Activated naive CD8-positive, alpha-beta T cell treated with anti-CD3 and anti-CD28 coated beads, Interleukin-2, amount 50 U/mL, for 24 hours (primary cell): ENCODE measurements at regions not wholly inside any gene's neighbourhood (a gene's known extent, or its start where the extent isn't known, plus 50 kb on each side); places are given as distances from the start of the nearest gene placed in this dataset.
"Not testable (repeated sequence)": the region's sequence is repeated elsewhere in the genome, so short reads cannot be mapped to it uniquely, and the experiment has no call there.

ENCODE experiments used
- ATAC-seq: fragments of 150-1000 bp; cut with Tn5 transposase; one replicate; pipeline ENCODE4 v1.10.0; 2021
- DNase-seq: peaks from one replicate; pipeline ENCODE4 v3.0.0; 2021
- H3K27ac Mint-ChIP-seq: one replicate; pipeline ENCODE4 v1.8.0; 2021; ENCODE audit warnings: mild to moderate bottlenecking, mixed read lengths
- H3K27me3 Mint-ChIP-seq: one replicate; pipeline ENCODE4 v1.8.0; 2021; ENCODE audit warnings: mixed read lengths
- H3K36me3 Mint-ChIP-seq: one replicate; pipeline ENCODE4 v1.8.0; 2021; ENCODE audit warnings: low read depth, mixed read lengths
- H3K4me1 Mint-ChIP-seq: one replicate; pipeline ENCODE4 v1.8.0; 2021; ENCODE audit warnings: mixed read lengths
- H3K4me3 Mint-ChIP-seq: one replicate; pipeline ENCODE4 v1.8.0; 2021; ENCODE audit warnings: mild to moderate bottlenecking, moderate library complexity, mixed read lengths
- H3K9me3 Mint-ChIP-seq: one replicate; pipeline ENCODE4 v1.8.0; 2021; ENCODE audit warnings: mixed read lengths

DNA sequence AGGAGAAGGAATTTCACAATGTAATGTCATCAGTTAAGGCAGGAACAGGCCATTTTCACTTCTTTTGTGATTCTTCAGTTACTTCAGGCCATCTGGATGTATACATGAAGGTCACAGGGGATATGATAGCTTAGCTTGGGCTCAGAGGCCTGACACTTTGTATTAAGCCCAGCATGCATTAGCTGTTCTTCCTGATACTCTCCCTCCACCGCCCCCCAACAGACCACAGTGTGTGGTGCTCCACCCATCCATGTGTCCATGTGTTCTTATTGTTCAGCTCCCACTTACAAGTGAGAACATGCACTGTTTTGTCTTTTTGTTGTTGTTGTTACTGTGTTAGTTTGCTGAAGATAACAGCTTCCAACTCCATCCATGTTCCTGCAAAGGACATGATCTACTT, 1453.4 kb downstream of the FAM181B start:
- not testable (repeated sequence) for H3K27ac Mint-ChIP-seq, DNase-seq, H3K4me3 Mint-ChIP-seq, H3K27me3 Mint-ChIP-seq, ATAC-seq, H3K4me1 Mint-ChIP-seq, H3K9me3 Mint-ChIP-seq, H3K36me3 Mint-ChIP-seq

- DNase-seq (no peak), ATAC-seq (no peak)
- no peaks in the 10 kb centered on the region for H3K4me1 Mint-ChIP-seq
- no peak overlapping the region for H3K27ac Mint-ChIP-seq
- H3K27me3 Mint-ChIP-seq: no peaks in the 10 kb centered on the region
- H3K9me3 Mint-ChIP-seq: peaks cover 8% of the 10 kb centered on the region
- no peak overlapping the region for H3K4me3 Mint-ChIP-seq
- H3K36me3 Mint-ChIP-seq: no peaks in the 10 kb centered on the region
These were observed 1454.7 kb downstream of the FAM181B start for GRCh38 chr11:81278991-81279390.

- Mint-ChIP-seq H3K27ac (no peak overlapping the region), H3K36me3 (no peaks in the 10 kb centered on the region), H3K27me3 (no peaks in the 10 kb centered on the region), H3K4me1 (no peaks in the 10 kb centered on the region), H3K9me3 (no peaks in the 10 kb centered on the region), H3K4me3 (no peak overlapping the region)
- ATAC-seq (no peak), DNase-seq (no peak)
These were observed 1463.0 kb downstream of the FAM181B start for GRCh38 chr11:81270686-81271085.

DNA sequence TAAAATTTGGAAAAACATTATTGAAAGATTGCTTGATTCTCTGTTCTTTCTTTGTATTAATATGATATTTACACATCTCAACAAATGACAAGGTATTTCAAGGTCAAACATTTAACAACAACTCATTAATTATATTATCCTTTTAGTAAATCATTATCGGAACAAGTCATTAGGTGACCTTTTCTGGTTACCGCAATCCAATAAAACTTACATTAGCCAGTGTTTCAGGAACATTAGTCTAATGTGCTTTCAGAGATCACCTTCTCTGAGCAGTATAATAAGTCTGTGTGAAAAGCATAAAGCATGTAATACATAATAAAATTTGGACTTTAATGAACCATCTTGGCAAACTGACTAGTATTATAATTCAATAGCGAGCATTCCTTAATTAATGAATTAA, 1466.4 kb downstream of the FAM181B start:
- DNase-seq (no peak), ATAC-seq (no peak)
- H3K4me3 Mint-ChIP-seq: no peak overlapping the region
- no peak overlapping the region for H3K27ac Mint-ChIP-seq
- H3K4me1 Mint-ChIP-seq: no peaks in the 10 kb centered on the region
- H3K27me3 Mint-ChIP-seq: no peaks in the 10 kb centered on the region
- H3K9me3 Mint-ChIP-seq: no peaks in the 10 kb centered on the region
- H3K36me3 Mint-ChIP-seq: no peaks in the 10 kb centered on the region

- Mint-ChIP-seq H3K9me3 (peaks cover 3% of the 10 kb centered on the region), H3K36me3 (no peaks in the 10 kb centered on the region), H3K27me3 (no peaks in the 10 kb centered on the region), H3K4me1 (no peaks in the 10 kb centered on the region), H3K27ac (no peak overlapping the region), H3K4me3 (no peak overlapping the region)
- no peak for DNase-seq
- ATAC-seq: no peak
These were observed 1474.2 kb downstream of the FAM181B start for GRCh38 chr11:81259471-81259870.

DNA sequence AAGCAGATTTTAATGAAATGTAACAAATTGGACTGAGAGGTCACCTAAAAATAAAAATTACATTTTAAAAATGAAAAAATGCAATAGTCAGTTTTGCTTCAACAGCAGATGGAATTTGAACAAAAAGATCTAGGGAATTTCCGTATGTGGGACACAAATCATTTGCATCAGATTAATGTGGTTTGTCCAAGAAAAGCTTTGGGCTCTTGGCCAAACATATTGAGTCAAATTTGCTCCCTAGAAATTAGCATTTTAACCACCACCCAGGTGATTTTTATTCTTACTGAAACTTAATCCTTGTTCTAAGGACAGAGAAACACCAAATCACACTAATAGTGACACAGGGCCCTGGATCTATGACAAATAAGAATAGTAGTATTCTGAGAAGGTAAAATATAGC, 1477.8 kb downstream of the FAM181B start:
- Mint-ChIP-seq H3K4me1 (no peaks in the 10 kb centered on the region), H3K27me3 (no peaks in the 10 kb centered on the region), H3K4me3 (no peak overlapping the region), H3K27ac (no peak overlapping the region), H3K9me3 (peaks cover 3% of the 10 kb centered on the region), H3K36me3 (no peaks in the 10 kb centered on the region)
- DNase-seq (no peak), ATAC-seq (no peak)

DNA sequence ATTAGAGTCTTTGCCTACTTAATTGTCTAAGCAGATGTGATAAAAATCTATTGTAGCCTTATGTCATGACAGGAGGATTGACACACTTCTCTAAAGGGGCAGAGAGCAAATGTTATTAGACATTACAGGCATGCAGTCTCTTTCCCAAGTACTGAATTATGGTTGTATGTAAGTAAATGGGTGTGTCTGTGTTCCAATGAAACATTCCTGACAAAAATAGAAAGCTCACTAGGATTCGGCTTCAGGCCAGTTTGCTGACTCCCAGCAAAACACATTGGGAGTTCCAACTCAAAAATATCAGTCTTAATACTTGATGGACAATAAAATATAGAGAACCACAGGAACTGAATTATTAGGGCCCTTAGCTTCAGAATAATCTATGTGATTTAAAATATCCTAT, 1480.4 kb downstream of the FAM181B start:
- H3K27me3 Mint-ChIP-seq: no peaks in the 10 kb centered on the region
- no peaks in the 10 kb centered on the region for H3K36me3 Mint-ChIP-seq
- H3K4me3 Mint-ChIP-seq: no peak overlapping the region
- H3K9me3 Mint-ChIP-seq: peaks cover 3% of the 10 kb centered on the region
- ATAC-seq: no peak
- H3K27ac Mint-ChIP-seq: no peak overlapping the region
- DNase-seq: no peak
- H3K4me1 Mint-ChIP-seq: no peaks in the 10 kb centered on the region

- no peak for ATAC-seq
- no peaks in the 10 kb centered on the region for H3K4me1 Mint-ChIP-seq
- no peak overlapping the region for H3K4me3 Mint-ChIP-seq
- no peak for DNase-seq
- H3K27me3 Mint-ChIP-seq: no peaks in the 10 kb centered on the region
- H3K27ac Mint-ChIP-seq: no peak overlapping the region
- no peaks in the 10 kb centered on the region for H3K36me3 Mint-ChIP-seq
- no peaks in the 10 kb centered on the region for H3K9me3 Mint-ChIP-seq
These were observed 1486.7 kb downstream of the FAM181B start for GRCh38 chr11:81246941-81247340.

- no peaks in the 10 kb centered on the region for H3K36me3 Mint-ChIP-seq
- no peak overlapping the region for H3K27ac Mint-ChIP-seq
- no peak for DNase-seq
- H3K4me3 Mint-ChIP-seq: no peak overlapping the region
- no peaks in the 10 kb centered on the region for H3K27me3 Mint-ChIP-seq
- H3K9me3 Mint-ChIP-seq: no peaks in the 10 kb centered on the region
- ATAC-seq: no peak
- H3K4me1 Mint-ChIP-seq: no peaks in the 10 kb centered on the region
These were observed 1487.9 kb downstream of the FAM181B start for GRCh38 chr11:81245791-81246190.

- DNase-seq (no peak), ATAC-seq (no peak)
- Mint-ChIP-seq H3K4me1 (no peaks in the 10 kb centered on the region), H3K27me3 (no peaks in the 10 kb centered on the region), H3K4me3 (no peak overlapping the region), H3K9me3 (no peaks in the 10 kb centered on the region), H3K27ac (no peak overlapping the region), H3K36me3 (no peaks in the 10 kb centered on the region)
These were observed 1491.9 kb downstream of the FAM181B start for GRCh38 chr11:81241672-81242275.

DNA sequence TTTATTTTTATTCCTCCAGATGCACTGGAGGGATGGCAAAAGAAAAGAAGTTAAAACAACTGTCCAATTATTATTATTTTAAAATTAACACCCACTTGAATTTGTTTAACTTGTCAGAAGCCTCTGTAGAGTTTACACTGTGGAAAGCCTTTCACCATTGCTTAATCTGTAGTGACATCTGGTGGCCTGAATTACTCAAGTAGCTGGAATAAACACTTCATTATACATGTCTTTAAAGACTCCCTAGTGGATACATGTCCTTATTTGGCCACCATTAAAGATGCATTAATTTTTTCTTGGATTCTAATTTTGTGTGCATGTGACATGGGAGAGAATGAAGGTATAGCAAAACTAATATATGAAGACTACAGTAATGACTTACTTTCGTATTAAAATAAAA, 1496.5 kb downstream of the FAM181B start:
- no peak overlapping the region for H3K4me3 Mint-ChIP-seq
- DNase-seq (no peak), ATAC-seq (no peak)
- no peaks in the 10 kb centered on the region for H3K36me3 Mint-ChIP-seq
- H3K27me3 Mint-ChIP-seq: no peaks in the 10 kb centered on the region
- H3K27ac Mint-ChIP-seq: no peak overlapping the region
- H3K4me1 Mint-ChIP-seq: no peaks in the 10 kb centered on the region
- H3K9me3 Mint-ChIP-seq: no peaks in the 10 kb centered on the region

- not testable (repeated sequence) for DNase-seq, H3K9me3 Mint-ChIP-seq, H3K4me3 Mint-ChIP-seq, H3K27ac Mint-ChIP-seq, H3K27me3 Mint-ChIP-seq, H3K4me1 Mint-ChIP-seq, H3K36me3 Mint-ChIP-seq, ATAC-seq
These were observed 1506.3 kb downstream of the FAM181B start for GRCh38 chr11:81227409-81227808.

DNA sequence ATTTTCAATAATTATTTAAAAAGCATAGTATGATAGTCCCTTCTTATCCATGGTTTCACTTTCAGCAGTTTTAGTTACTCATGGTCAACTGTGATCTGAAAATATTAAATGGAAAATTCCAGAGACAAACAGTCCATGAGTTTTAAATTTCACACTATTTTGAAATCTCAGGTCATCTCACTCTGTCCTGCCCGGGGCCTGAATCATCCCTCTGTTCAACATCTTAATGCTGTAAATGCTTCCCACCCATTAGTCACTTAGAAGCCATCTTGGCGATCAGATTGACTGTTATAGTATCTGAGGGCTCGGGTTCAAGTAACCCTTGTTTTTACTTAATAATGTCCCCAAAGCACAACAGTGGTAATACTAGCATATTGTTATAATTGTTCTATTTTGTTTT, 1509.3 kb downstream of the FAM181B start:
- H3K4me1 Mint-ChIP-seq: no peaks in the 10 kb centered on the region
- no peaks in the 10 kb centered on the region for H3K27me3 Mint-ChIP-seq
- H3K9me3 Mint-ChIP-seq: no peaks in the 10 kb centered on the region
- no peak overlapping the region for H3K27ac Mint-ChIP-seq
- H3K36me3 Mint-ChIP-seq: no peaks in the 10 kb centered on the region
- no peak overlapping the region for H3K4me3 Mint-ChIP-seq
- ATAC-seq (no peak), DNase-seq (no peak)

GRCh38 chr11:81222491-81222890, 1511.2 kb downstream of the FAM181B start:
- no peak for ATAC-seq
- H3K27me3 Mint-ChIP-seq: no peaks in the 10 kb centered on the region

DNA sequence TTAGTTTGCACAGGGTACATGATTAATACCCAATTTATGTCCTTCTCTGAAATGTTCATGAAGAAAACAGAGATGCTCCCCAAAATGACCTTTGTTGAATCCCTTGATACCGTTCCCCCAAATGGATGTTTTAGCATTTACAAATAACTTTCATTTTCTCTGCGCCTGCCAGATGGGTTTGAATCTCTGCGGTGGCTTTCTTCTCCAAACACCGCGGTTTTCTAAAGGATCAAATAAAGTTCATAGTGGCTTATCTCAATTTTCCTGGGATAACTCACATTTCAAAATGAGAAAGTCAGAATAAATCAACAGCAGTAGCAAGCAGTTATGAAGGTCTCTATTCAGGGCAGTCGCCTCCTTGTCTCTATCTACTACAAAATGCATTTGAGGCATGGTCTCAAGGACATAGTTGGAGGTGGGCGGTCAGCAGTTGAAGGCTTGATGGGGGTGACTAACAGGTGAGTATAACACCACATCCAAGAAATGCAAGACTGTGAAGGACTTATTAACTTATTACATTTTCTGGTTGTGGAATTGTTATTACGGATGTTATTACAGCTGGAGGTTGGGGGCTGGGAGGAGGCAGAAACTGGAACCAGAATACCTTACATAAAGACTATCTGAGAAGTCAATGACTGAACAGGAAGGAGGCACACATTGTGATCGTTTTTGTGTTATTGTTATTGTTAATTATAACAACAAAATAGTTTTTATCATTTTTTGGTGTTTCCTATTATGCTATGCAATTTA, 1513.3 kb downstream of the FAM181B start:
- H3K27me3 Mint-ChIP-seq: no peaks in the 10 kb centered on the region
- DNase-seq (no peak), ATAC-seq (no peak)
- no peaks in the 10 kb centered on the region for H3K4me1 Mint-ChIP-seq
- H3K9me3 Mint-ChIP-seq: no peaks in the 10 kb centered on the region
- H3K27ac Mint-ChIP-seq: no peak overlapping the region
- no peaks in the 10 kb centered on the region for H3K36me3 Mint-ChIP-seq
- no peak overlapping the region for H3K4me3 Mint-ChIP-seq

More at GRCh38 chr11:81222491-81222890, 1511.2 kb downstream of the FAM181B start:
- Mint-ChIP-seq H3K4me1 (no peaks in the 10 kb centered on the region), H3K4me3 (no peak overlapping the region), H3K36me3 (no peaks in the 10 kb centered on the region), H3K27ac (no peak overlapping the region), H3K9me3 (no peaks in the 10 kb centered on the region)
- no peak for DNase-seq
